CD14-positive monocyte (primary cell): ENCODE measurements at regions not wholly inside any gene's neighbourhood (a gene's known extent, or its start where the extent isn't known, plus 50 kb on each side); places are given as distances from the start of the nearest gene placed in this dataset.

Experiments used
- DNase-seq, 3 donors: peaks; one replicate each; pipeline ENCODE4 v3.0.0-alpha.2; 2011 to 2022
- H2AFZ ChIP-seq: 2 replicates; pipeline ENCODE4 v1.6.0; 2012; ENCODE audit warnings: mild to moderate bottlenecking, low read depth, low read length, inconsistent platforms; ENCODE audit not compliant: insufficient read depth, poor library complexity, severe bottlenecking
- H3K27ac ChIP-seq, 2 donors: 1 replicate in 1 of 2; 2 replicates in 1 of 2; pipeline ENCODE4 v1.5.1; 2012 to 2013; ENCODE audit warnings: low read length in 2 of 2, control low read depth in 1 of 2, inconsistent platforms in 1 of 2, low read depth in 1 of 2, mild to moderate bottlenecking in 1 of 2
- H3K27me3 ChIP-seq, 2 donors: one replicate each; pipeline versions ENCODE4 v1.6.0 to v1.6.1; 2011 to 2013; ENCODE audit warnings: low read length in 2 of 2; ENCODE audit not compliant: control insufficient read depth in 2 of 2, insufficient read depth in 2 of 2
- H3K36me3 ChIP-seq, 2 donors: replicated peaks in 1 of 2; 1 replicate in 1 of 2; 2 replicates in 1 of 2; pipeline versions ENCODE4 v1.5.1 to v1.6.1; 2012 to 2013; ENCODE audit warnings: low read length in 2 of 2, control low read depth in 1 of 2, inconsistent platforms in 1 of 2, mild to moderate bottlenecking in 1 of 2; ENCODE audit not compliant: insufficient read depth in 2 of 2, control insufficient read depth in 1 of 2
- H3K4me1 ChIP-seq, 2 donors: 1 replicate in 1 of 2; 2 replicates in 1 of 2; pipeline versions ENCODE4 v1.5.1 to v1.6.1; 2012 to 2013; ENCODE audit warnings: low read length in 2 of 2, control low read depth in 1 of 2, inconsistent platforms in 1 of 2, mild to moderate bottlenecking in 1 of 2, moderate library complexity in 1 of 2; ENCODE audit not compliant: insufficient read depth in 2 of 2, control insufficient read depth in 1 of 2
- H3K4me2 ChIP-seq: replicated peaks from 2 replicates; pipeline ENCODE3; 2012; ENCODE audit warnings: low read length, moderate library complexity, mild to moderate bottlenecking; ENCODE audit not compliant: poor library complexity, severe bottlenecking; ENCODE audit errors: extremely low read depth
- H3K4me3 ChIP-seq, 3 experiments: fragments of 200-600 bp in 1 of 3; sonication (generic) in 1 of 3; replicated peaks in 1 of 3; 1 replicate in 2 of 3; 2 replicates in 1 of 3; pipeline ENCODE4 v1.5.1; 2011 to 2013; ENCODE audit warnings: low read length in 3 of 3, mild to moderate bottlenecking in 3 of 3, control low read depth in 2 of 3, low read depth in 2 of 3, inconsistent platforms in 1 of 3, moderate library complexity in 1 of 3
- H3K79me2 ChIP-seq: 2 replicates; pipeline ENCODE4 v1.6.0; 2012; ENCODE audit warnings: mild to moderate bottlenecking, control low read depth, inconsistent platforms, low read length, moderate library complexity; ENCODE audit not compliant: insufficient read depth
- H3K9ac ChIP-seq: 2 replicates; pipeline ENCODE4 v1.6.0; 2017; ENCODE audit warnings: low read length, mild to moderate bottlenecking; ENCODE audit not compliant: insufficient read depth, poor library complexity, severe bottlenecking
- H3K9me3 ChIP-seq, 2 donors: replicated peaks in 1 of 2; 1 replicate in 1 of 2; 2 replicates in 1 of 2; pipeline versions ENCODE4 v1.5.1 to v1.6.1; 2012 to 2013; ENCODE audit warnings: low read length in 2 of 2, control low read depth in 1 of 2; ENCODE audit not compliant: control insufficient read depth in 1 of 2, insufficient read depth in 1 of 2
- H4K20me1 ChIP-seq: 2 replicates; pipeline ENCODE4 v1.6.0; 2012; ENCODE audit warnings: mild to moderate bottlenecking, low read length, control low read depth, moderate library complexity; ENCODE audit not compliant: insufficient read depth
- H3K27ac Mint-ChIP-seq, 7 donors: one replicate each; pipeline ENCODE4 v1.8.0; 2020; ENCODE audit warnings: mild to moderate bottlenecking in 7 of 7, mixed read lengths in 7 of 7, moderate library complexity in 6 of 7, inconsistent platforms in 2 of 7
- H3K27me3 Mint-ChIP-seq, 3 donors: one replicate each; pipeline ENCODE4 v1.8.0; 2021 to 2022; ENCODE audit warnings: low read depth in 3 of 3, mild to moderate bottlenecking in 3 of 3, mixed read lengths in 3 of 3, moderate library complexity in 3 of 3, inconsistent platforms in 1 of 3
- H3K36me3 Mint-ChIP-seq, 2 donors: one replicate each; pipeline ENCODE4 v1.8.0; 2020; ENCODE audit warnings: mixed read lengths in 2 of 2, inconsistent platforms in 1 of 2, mild to moderate bottlenecking in 1 of 2
- H3K4me1 Mint-ChIP-seq: one replicate; pipeline ENCODE4 v1.8.0; 2020; ENCODE audit warnings: mild to moderate bottlenecking, mixed read lengths
- H3K4me3 Mint-ChIP-seq, 2 donors: one replicate each; pipeline ENCODE4 v1.8.0; 2020; ENCODE audit warnings: mild to moderate bottlenecking in 2 of 2, mixed read lengths in 2 of 2, moderate library complexity in 1 of 2
- H3K9me3 Mint-ChIP-seq, 7 donors: one replicate each; pipeline ENCODE4 v1.8.0; 2020 to 2022; ENCODE audit warnings: mixed read lengths in 7 of 7, mild to moderate bottlenecking in 6 of 7, moderate library complexity in 6 of 7, inconsistent platforms in 2 of 7
- CTCF ChIP-seq: fragments of 200-600 bp; IDR thresholded peaks from one replicate; pipeline ENCODE4 v1.8.0; 2022; ENCODE audit warnings: antibody characterized with exemption, mild to moderate bottlenecking
- WGBS: methylation state at CpG from one replicate; pipeline ENCODE4 v1.1.5; 2013; ENCODE audit warnings: missing lambda C conversion rate; ENCODE audit not compliant: insufficient coverage; 5-methylcytosine and 5-hydroxymethylcytosine counted together
- intact Hi-C, 2 donors: fragments of 100-400 bp; cut with micrococcal nuclease; formaldehyde crosslinking; loops; one replicate each; pipeline versions ENCODE4 v1.15.0 to v1.15.1; 2023

DNA sequence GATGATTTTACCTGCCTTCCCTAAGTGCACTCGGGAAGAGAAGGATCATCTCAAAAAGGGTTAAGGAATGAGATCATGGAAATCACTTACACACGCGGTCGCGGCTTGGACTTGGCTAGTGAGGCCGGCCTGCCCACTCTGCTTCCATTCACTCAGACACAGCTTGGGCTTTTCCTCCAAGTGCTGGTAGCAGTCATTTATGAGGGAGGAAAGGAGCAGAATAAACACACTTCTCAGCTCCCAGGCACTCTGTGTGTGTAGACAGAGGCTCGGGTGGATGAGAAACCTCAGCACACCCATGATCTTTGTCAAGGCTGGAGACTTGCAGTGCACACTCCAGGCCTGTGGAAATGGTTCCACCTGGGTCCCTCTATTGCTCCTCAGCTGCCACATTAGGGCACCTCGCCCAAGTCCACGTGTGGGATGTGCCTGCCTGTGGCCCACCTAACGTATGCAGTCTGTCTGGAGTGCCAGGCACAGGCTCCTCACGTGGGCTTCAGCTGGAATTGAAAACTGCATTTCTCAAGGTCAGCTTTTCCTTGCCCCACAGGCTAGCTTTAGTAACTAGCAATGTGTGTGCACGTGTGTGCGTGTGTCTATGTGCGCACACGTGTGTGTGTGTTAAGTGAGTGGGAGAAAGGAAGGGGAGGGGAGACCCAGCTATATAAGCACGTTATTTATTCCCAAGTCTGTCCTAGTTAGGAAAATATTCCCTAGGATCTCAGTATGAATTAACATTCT is 288.4 kb downstream of the SOX11 start:
- Mint-ChIP-seq H3K27me3 (peaks cover 4 to 6% (median 6%) of the 10 kb centered on the region in 3 donors), H3K36me3 (no peaks in the 10 kb centered on the region)

More for the DNA sequence above, 288.4 kb downstream of the SOX11 start:
- 97% methylated on average over 9 of the region's 16 CpGs for WGBS
- no peak overlapping the region for H3K27ac Mint-ChIP-seq
- no peaks in the 10 kb centered on the region for H3K4me1 Mint-ChIP-seq
- Histone ChIP-seq H4K20me1 (no peaks in the 10 kb centered on the region), H3K4me3 (no peak overlapping the region), H2AFZ (no peak overlapping the region), H3K9me3 (peaks cover 0 to 5% of the 10 kb centered on the region in 2 donors), H3K27me3 (no peaks in the 10 kb centered on the region), H3K4me1 (no peaks in the 10 kb centered on the region), H3K79me2 (no peaks in the 10 kb centered on the region), H3K27ac (no peak overlapping the region), H3K36me3 (no peaks in the 10 kb centered on the region), H3K9ac (no peak overlapping the region), H3K4me2 (no peak overlapping the region)
- DNase-seq, result no peak
- no peak for TF ChIP-seq CTCF
- intact Hi-C loops, result no loop called here
- peaks cover 0 to 7% (median 2%) of the 10 kb centered on the region in 7 donors for H3K9me3 Mint-ChIP-seq
- no peak overlapping the region for H3K4me3 Mint-ChIP-seq
